ENCODE measurements at regions not wholly inside any gene's neighbourhood (a gene's known extent, or its start where the extent isn't known, plus 50 kb on each side); places are given as distances from the start of the nearest gene placed in this dataset.

DNA sequence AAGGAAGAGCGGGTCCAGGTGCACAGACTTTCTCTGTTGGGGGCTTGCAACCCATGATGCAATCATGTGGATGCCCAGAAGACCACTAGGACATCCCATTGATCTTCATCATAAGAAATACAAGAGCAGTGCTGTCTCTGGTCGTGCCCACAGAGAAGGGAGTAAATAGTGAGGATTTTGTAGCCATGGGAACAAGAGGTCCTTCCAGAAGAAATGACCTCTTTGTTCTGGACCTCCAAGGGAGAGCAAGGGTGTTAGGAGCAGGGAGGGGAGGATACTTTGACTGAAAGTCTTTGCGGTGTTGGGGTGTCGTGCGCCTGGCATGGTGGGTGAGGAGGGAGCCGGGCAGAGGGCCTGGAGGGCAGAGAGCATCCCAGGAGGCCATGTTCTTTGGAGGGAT lies 55.0 kb upstream of the EN2 start:
- TF ChIP-seq, protein P1, sequence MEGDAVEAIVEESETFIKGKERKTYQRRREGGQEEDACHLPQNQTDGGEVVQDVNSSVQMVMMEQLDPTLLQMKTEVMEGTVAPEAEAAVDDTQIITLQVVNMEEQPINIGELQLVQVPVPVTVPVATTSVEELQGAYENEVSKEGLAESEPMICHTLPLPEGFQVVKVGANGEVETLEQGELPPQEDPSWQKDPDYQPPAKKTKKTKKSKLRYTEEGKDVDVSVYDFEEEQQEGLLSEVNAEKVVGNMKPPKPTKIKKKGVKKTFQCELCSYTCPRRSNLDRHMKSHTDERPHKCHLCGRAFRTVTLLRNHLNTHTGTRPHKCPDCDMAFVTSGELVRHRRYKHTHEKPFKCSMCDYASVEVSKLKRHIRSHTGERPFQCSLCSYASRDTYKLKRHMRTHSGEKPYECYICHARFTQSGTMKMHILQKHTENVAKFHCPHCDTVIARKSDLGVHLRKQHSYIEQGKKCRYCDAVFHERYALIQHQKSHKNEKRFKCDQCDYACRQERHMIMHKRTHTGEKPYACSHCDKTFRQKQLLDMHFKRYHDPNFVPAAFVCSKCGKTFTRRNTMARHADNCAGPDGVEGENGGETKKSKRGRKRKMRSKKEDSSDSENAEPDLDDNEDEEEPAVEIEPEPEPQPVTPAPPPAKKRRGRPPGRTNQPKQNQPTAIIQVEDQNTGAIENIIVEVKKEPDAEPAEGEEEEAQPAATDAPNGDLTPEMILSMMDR (IDR thresholded peaks at IDR 0.05): no peak
- no peak for TF ChIP-seq EZH2 (IDR thresholded peaks at IDR 0.05; ENCODE audit: borderline replicate concordance, insufficient read depth, low read depth, low read length, poor library complexity, severe bottlenecking)

All from B cell (primary cell).